H1 (cell line): ENCODE measurements at regions not wholly inside any gene's neighbourhood (a gene's known extent, or its start where the extent isn't known, plus 50 kb on each side); places are given as distances from the start of the nearest gene placed in this dataset.

ENCODE experiments used
- ASH2L ChIP-seq: fragments of 200-600, 300-600 bp; sonication (generic); IDR thresholded peaks from one replicate; pipeline ENCODE4 v1.7.1; 2017; ENCODE audit warnings: low read length
- CBX8 ChIP-seq: fragments of 300-800, 300-1000 bp; sonication (generic); IDR thresholded peaks from 2 replicates; pipeline ENCODE4 v1.7.1; 2016; ENCODE audit warnings: low read depth, low read length, borderline replicate concordance
- GTF2F1 ChIP-seq: IDR thresholded peaks from 2 replicates; pipeline ENCODE4 v1.6.1; 2012; ENCODE audit warnings: low read depth, low read length, improper control_type of control experiment, borderline replicate concordance
- MAFK ChIP-seq: IDR thresholded peaks from 2 replicates; pipeline ENCODE4 v1.6.1; 2012; ENCODE audit warnings: low read depth, mild to moderate bottlenecking, improper control_type of control experiment, low read length
- RNF2 ChIP-seq: fragments of 200-900, 300-1000 bp; sonication (generic); IDR thresholded peaks from 2 replicates; pipeline ENCODE4 v1.7.1; 2016; ENCODE audit warnings: borderline replicate concordance, low read depth, mild to moderate bottlenecking, antibody characterized with exemption, low read length; ENCODE audit not compliant: poor library complexity, severe bottlenecking; ENCODE audit errors: missing control alignments
- RXRA ChIP-seq: IDR thresholded peaks from 2 replicates; pipeline ENCODE4 v1.6.1; 2011; ENCODE audit warnings: low read depth, mild to moderate bottlenecking, low read length, moderate library complexity; ENCODE audit not compliant: insufficient read depth
- TCF12 ChIP-seq: IDR thresholded peaks from 2 replicates; pipeline ENCODE4 v1.6.1; 2011; ENCODE audit warnings: low read depth, mild to moderate bottlenecking, low read length

- no peak for TF ChIP-seq RXRA
- no peak for TF ChIP-seq CBX8
- no peak for TF ChIP-seq ASH2L
- no peak for TF ChIP-seq RNF2
- no peak for TF ChIP-seq MAFK
- TF ChIP-seq TCF12: no peak
- no peak for TF ChIP-seq GTF2F1
These were observed 79.5 kb upstream of the MYO16 start (continued) for GRCh38 chr13:108549934-108550333.
